HAP-1 (cell line): ENCODE measurements at regions not wholly inside any gene's neighbourhood (a gene's known extent, or its start where the extent isn't known, plus 50 kb on each side); places are given as distances from the start of the nearest gene placed in this dataset.
"Not testable (repeated sequence)": the region's sequence is repeated elsewhere in the genome, so short reads cannot be mapped to it uniquely, and the experiment has no call there.

Experiments used
- DNase-seq, 2 experiments: peaks; one replicate each; pipeline ENCODE4 v3.0.0-alpha.2; 2016 to 2020; ENCODE audit warnings: low spot score in 2 of 2
- H3K27me3 ChIP-seq: fragments of 250-450 bp; sonication (Bioruptor Pico); 2 replicates; pipeline ENCODE4 v1.5.1; 2020; ENCODE audit warnings: low read depth, mild to moderate bottlenecking, moderate library complexity
- H3K36me3 ChIP-seq: fragments of 250-450 bp; sonication (Bioruptor Pico); replicated peaks from 2 replicates; pipeline ENCODE4 v1.5.1; 2020; ENCODE audit warnings: mild to moderate bottlenecking
- H3K4me1 ChIP-seq: fragments of 250-450 bp; sonication (Bioruptor Pico); 2 replicates; pipeline ENCODE4 v1.5.1; 2020; ENCODE audit warnings: mild to moderate bottlenecking
- H3K4me3 ChIP-seq: fragments of 250-450 bp; sonication (Bioruptor Pico); 2 replicates; pipeline ENCODE4 v1.5.1; 2020; ENCODE audit warnings: mild to moderate bottlenecking, moderate library complexity
- H3K9me3 ChIP-seq: fragments of 250-450 bp; sonication (Bioruptor Pico); 2 replicates; pipeline ENCODE4 v1.5.1; 2020; ENCODE audit warnings: mild to moderate bottlenecking, moderate library complexity
- in situ Hi-C: fragments of 300-500 bp; cut with MboI; formaldehyde crosslinking; loops from 3 replicates; pipeline ENCODE4 v1.14.3; 2020; ENCODE audit warnings: low sequenced_read_pairs, inconsistent platforms, mixed read lengths

- Histone ChIP-seq H3K4me1 (no peaks in the 10 kb centered on the region), H3K36me3 (no peaks in the 10 kb centered on the region), H3K4me3 (no peak overlapping the region), H3K9me3 (no peaks in the 10 kb centered on the region), H3K27me3 (peaks cover 3% of the 10 kb centered on the region; the same call in 1 of the 2 replicates)
- in situ Hi-C loops: no loop called here
- no peak for DNase-seq
Observed at GRCh38 chr2:235421618-235422017, 72.2 kb upstream of the AGAP1 start.

- in situ Hi-C loops: no loop called here
- Histone ChIP-seq H3K4me1 (no peaks in the 10 kb centered on the region), H3K4me3 (no peak overlapping the region), H3K36me3 (no peaks in the 10 kb centered on the region), H3K27me3 (peaks cover 21% of the 10 kb centered on the region), H3K9me3 (no peaks in the 10 kb centered on the region)
- no peak for DNase-seq
Observed at GRCh38 chr2:235430366-235431083, 63.3 kb upstream of the AGAP1 start.

DNA sequence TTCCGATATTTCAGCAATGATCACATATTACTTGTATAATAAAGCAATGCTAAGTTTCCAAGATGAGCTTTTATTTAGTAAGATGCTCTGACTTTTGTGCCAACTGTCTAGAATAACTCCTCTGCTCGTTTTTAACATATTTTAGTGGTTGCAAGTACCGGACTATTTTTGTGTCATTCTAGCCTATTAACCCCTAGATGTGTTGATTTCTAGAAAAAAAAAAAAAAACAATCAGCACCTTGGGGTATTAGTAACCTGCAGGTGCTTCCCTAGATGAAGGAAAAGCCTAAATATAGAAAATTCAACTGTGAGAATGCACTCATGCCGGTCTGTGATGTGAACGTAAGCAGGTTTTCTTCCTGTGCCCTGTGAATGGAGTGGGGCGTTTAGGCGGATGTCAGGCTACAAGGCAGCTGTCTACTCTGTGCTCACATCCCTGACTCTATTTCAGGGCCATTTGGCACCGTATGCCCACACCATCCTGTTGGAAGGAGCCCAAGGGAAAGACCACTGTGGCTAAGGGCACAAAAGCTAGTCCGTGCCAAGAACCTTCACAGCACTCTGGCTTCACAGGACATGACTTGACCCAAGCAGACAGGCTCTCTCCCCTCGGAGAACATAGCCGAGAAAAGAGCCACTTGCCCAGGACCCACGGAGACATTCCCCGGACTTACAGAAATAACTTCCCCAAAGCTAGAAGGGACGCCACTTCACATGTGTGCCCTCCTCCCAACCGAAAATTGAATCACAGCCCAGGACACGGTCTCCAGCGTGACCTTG, 60.9 kb upstream of the AGAP1 start:
- no peak overlapping the region for H3K4me3 ChIP-seq
- no peaks in the 10 kb centered on the region for H3K36me3 ChIP-seq
- in situ Hi-C loops: no loop called here
- no peak for DNase-seq
- peaks cover 21% of the 10 kb centered on the region for H3K27me3 ChIP-seq
- no peaks in the 10 kb centered on the region for H3K4me1 ChIP-seq
- no peaks in the 10 kb centered on the region for H3K9me3 ChIP-seq

- H3K4me1 ChIP-seq: no peaks in the 10 kb centered on the region
- in situ Hi-C loops: no loop called here
- DNase-seq: no peak
- H3K27me3 ChIP-seq: peaks cover 21% of the 10 kb centered on the region
- H3K4me3 ChIP-seq: no peak overlapping the region
- no peaks in the 10 kb centered on the region for H3K9me3 ChIP-seq
- no peaks in the 10 kb centered on the region for H3K36me3 ChIP-seq
Observed at GRCh38 chr2:235433860-235434259, 60.0 kb upstream of the AGAP1 start.

DNA sequence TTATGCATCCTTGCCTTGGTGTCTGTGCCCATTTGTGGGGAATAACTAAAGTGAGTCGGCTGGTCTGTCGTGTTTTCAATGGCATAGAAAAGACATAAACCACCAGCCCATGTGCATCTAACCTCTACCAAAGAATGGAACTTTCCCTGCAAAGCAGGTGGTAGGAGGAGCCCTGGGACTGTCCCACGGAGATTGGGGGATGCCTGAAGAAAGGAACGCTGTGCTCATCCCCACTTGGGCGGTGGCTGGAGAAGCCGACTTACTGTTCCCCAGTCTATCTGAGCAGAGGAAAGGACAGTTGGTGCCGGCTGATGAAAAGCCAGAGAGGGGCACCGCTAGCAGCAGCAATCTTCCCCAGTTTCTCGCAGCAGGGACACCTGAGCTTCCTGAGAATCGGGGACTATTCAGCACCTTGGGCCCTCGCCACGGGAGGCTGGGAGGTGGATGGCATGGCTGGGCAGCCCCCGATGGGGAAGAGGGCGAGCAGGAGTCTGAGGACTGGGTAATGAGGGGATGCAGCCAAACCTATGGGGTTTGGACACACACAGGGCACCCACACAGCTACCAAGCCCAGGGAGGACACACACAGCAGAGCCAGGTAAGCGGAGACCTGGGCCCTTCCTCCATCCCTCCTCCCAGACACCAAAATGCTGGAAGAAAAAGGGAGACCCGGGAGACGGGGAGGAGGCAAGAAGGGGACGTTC, 53.7 kb upstream of the AGAP1 start:
- in situ Hi-C loops: no loop called here
- Histone ChIP-seq H3K9me3 (no peaks in the 10 kb centered on the region), H3K4me1 (no peaks in the 10 kb centered on the region), H3K36me3 (no peaks in the 10 kb centered on the region), H3K27me3 (peaks cover 9% of the 10 kb centered on the region; the same call in 1 of the 2 replicates), H3K4me3 (no peak overlapping the region)
- DNase-seq: no peak

DNA sequence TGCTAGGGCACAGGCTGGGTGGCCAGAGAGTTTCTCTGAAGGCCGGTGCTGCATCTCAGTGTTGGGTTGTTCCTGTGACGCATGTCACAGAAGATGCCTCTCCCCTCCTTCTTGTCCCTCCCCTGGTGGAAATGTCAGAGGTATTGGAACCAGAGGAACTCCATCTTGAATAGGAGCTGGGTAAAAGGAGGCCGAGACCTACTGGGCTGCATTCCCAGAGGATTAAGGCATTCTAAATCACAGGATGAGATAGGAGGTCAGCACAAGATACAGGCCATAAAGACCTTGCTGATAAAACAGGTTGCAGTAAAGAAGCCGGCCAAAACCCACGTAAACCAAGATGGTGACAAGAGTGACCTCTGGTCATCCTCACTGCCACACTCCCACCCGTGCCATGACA, 50.3 kb upstream of the AGAP1 start:
- H3K9me3 ChIP-seq, H3K36me3 ChIP-seq, H3K27me3 ChIP-seq, DNase-seq, H3K4me1 ChIP-seq, H3K4me3 ChIP-seq, in situ Hi-C loops: not testable (repeated sequence)
